GM21447 (cell line): ENCODE measurements at regions not wholly inside any gene's neighbourhood (a gene's known extent, or its start where the extent isn't known, plus 50 kb on each side); places are given as distances from the start of the nearest gene placed in this dataset.
"Not testable (repeated sequence)": the region's sequence is repeated elsewhere in the genome, so short reads cannot be mapped to it uniquely, and the experiment has no call there.

ENCODE experiments used
- ATAC-seq: cut with Tn5 transposase; IDR thresholded peaks from one replicate; pipeline ENCODE4 v1.9.1; 2021; ENCODE audit not compliant: unreplicated experiment

- not testable (repeated sequence) for ATAC-seq
Measured at GRCh38 chr6:113070681-113071080, 723.6 kb downstream of the RFPL4B start.

DNA sequence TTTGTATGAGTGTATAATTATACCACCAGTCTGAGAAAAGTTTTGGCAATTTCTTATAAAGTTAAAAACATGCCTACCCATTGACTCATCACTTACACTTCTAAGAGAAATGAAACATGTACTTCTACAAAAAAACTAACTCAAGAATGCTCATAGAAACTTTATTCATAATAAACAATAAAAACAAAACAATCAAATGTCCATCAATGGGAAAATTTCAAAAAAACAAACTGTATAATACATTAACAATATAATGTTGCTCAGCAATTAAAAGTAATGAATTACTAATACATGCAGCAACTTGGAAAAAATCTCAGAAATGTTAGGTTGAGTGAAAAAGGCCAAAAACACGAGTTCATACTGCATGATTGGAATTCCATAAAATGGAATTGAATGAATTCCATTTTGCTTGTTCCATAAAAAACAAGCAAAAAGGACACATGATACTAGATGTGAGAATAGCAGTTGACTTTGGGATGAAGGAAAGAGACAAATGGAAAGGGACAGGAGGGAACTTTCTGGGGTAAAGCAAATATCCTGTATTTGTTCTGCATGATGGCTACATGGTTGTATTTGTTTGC is 726.6 kb downstream of the RFPL4B start:
- ATAC-seq, result no peak

GRCh38 chr6:113076116-113076515 is 729.0 kb downstream of the RFPL4B start:
- no peak for ATAC-seq

GRCh38 chr6:113076816-113077215 is 729.7 kb downstream of the RFPL4B start:
- ATAC-seq, result no peak

GRCh38 chr6:113077794-113078193 is 730.7 kb downstream of the RFPL4B start:
- ATAC-seq, result no peak

- ATAC-seq, result no peak
Measured at GRCh38 chr6:113078791-113079190, 731.7 kb downstream of the RFPL4B start.

GRCh38 chr6:113082745-113083144 is 735.6 kb downstream of the RFPL4B start:
- ATAC-seq, result no peak

GRCh38 chr6:113083947-113084346 is 736.8 kb downstream of the RFPL4B start:
- no peak for ATAC-seq

- ATAC-seq, result no peak
Measured at GRCh38 chr6:113089056-113089455, 741.9 kb downstream of the RFPL4B start.

DNA sequence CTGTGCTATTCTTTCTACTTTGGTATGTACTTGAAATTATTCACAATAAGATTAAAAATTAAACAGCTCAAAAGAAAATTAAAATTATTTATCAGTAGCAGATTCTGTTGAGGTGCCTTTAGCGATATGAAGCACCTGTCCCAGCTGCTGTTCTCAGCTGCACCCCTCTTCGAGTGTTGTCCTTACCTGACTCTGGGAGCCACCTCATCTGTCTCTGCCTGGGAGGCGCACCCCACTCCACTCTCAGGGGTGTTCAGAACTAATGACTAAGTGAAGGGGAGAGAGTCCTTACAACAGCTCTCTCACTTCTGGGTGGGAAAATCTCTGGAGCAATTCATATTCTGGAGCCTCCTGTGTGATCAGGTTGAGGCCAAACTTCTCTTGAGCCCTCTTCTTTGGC is 745.7 kb downstream of the RFPL4B start:
- no peak for ATAC-seq

DNA sequence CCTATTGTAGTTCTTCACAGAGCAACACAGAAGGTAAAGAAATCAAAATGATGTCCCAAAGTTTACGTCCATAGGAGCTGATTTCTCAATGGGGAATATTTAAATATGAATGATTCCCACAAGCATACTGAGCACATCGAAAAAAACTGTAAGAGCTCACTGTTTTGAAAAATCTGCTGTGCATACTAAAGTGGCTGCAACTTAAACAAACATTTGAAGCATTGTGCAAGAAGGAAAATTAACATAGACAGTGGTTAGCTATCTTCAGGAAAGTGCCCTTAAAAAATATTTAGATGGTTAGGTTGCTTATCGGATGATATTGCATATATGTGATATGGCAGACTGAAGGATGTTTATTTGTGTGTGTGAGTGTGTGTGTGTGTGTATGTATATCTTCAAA is 747.6 kb downstream of the RFPL4B start:
- ATAC-seq, result no peak

DNA sequence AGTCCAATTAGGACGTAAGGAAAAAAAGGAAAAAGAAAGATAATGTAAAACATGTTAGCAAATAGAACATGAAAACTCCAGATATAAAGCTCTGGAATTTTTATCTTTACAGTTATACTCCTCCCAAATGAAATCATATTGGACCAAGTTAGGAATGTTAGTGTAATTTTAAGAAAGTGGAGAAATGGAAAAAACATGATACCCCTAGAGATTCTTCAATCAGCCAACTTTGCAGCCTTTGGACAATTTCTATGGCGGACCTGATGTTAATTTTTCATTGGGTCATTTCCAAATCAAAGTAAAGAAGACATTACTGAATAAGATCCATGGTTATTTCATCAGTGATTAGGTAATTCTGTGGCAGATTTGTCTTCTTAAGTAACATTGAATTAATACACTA is 748.7 kb downstream of the RFPL4B start:
- ATAC-seq, result no peak

GRCh38 chr6:113102761-113103160 is 754.4 kb upstream of the MARCKS start:
- ATAC-seq, result no peak

GRCh38 chr6:113103634-113104361 is 753.3 kb upstream of the MARCKS start:
- ATAC-seq, result no peak

- ATAC-seq, result no peak
Measured at GRCh38 chr6:113104541-113104940, 752.6 kb upstream of the MARCKS start.

DNA sequence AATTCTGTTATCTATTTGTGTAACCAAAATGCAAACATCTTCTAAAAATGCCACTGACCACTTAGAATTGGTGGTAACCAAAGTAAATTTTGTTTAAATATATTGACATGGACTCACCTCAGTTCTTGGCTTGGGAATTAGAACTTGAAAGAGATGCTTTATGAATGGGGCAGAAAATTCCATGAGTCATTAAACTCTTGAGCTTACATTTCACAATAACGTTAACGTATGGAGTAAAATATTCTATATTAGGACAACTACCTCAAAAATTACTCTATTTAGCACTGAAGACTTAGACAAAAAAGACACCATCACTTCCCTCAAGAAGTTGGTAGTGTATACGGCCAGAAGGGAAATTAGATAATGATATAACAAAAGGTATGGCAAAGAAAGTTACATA is 752.2 kb upstream of the MARCKS start:
- no peak for ATAC-seq

DNA sequence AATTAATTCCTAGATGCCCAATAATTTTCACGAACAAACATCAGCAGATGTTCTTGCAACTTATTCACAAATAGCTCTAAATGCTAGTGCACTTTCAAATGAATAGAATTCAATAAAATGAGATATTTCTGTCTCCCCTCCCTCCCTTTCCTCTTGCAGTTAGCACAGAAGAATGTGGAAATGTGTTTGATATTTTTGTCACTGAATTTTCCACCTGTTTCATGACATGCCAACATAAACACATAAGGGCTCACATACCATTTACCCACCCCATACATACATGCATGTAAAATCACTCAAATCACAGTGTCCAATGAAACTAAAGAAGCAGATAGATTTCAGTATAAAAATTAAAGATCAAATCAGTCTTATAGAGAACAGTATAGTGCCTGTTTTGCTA is 746.9 kb upstream of the MARCKS start:
- no peak for ATAC-seq

- no peak for ATAC-seq
Measured at GRCh38 chr6:113111550-113111949, 745.6 kb upstream of the MARCKS start.

GRCh38 chr6:113112086-113112485 is 745.1 kb upstream of the MARCKS start:
- ATAC-seq, result no peak

- ATAC-seq, result no peak
Measured at GRCh38 chr6:113115196-113115595, 741.9 kb upstream of the MARCKS start.

DNA sequence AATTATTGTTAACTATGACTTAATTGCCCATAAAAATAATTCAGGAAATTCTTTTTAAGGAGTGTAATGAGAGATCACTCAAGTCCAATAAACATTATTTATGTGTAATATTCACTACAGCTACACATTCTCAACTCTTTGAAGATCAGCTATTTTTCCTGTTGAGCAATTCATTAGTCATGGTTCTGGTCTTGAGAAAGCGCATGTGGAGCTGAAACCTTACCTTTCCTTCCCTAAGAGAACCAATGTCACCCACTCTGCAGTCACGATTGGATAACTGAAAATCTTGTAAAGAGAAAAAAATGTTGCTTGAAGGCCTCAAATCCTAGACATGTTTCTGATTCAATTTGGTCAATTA is 736.9 kb upstream of the MARCKS start:
- ATAC-seq, result no peak

DNA sequence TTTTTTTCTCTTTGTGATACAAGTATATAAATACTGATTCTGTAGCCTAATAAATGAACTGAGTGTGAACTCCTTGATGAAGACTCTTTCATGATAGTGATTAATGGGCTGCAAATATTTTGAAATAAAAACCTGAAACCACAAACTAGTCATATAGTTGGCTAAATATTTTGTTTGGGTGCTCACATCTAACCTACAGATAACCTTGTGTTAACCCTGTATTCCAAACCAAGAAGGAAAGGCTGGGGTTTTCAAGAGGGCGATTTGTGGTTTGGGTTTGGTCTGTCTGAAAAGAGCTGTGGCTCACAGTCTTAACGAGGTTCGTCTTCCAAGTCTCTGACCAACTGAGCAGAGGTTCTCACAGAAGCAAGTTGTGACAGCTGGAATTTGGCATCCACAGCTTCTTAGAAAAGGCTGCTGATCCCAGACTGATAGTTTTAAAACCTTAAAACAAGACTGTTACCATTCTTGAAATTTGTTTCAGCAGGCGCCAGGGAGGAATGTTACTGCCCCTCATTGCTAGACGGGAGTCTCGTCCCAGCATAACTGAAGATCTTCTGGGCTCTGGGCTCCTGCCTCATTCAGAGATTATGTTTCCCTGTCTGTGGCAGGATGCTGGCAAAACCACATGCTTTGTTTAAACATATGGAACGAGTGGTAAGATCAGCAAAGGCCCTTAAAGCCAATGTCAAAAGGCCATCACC is 736.4 kb upstream of the MARCKS start:
- no peak for ATAC-seq
